H9 (cell line): ENCODE measurements at regions not wholly inside any gene's neighbourhood (a gene's known extent, or its start where the extent isn't known, plus 50 kb on each side); places are given as distances from the start of the nearest gene placed in this dataset.

Experiments
- DNase-seq: peaks from one replicate; pipeline ENCODE4 v3.0.0-alpha.2; 2017
- H2AFZ ChIP-seq: one replicate; pipeline ENCODE4 v1.6.1; 2013; ENCODE audit warnings: mild to moderate bottlenecking, low read length, control low read depth, moderate library complexity
- H2AK5ac ChIP-seq: 2 replicates; pipeline ENCODE4 v1.6.1; 2013; ENCODE audit warnings: low read length, control low read depth, mixed read lengths; ENCODE audit not compliant: insufficient read length
- H2BK120ac ChIP-seq: one replicate; pipeline ENCODE4 v1.6.1; 2013; ENCODE audit warnings: low read depth, mild to moderate bottlenecking, low read length, control low read depth, inconsistent platforms; ENCODE audit not compliant: poor library complexity, severe bottlenecking
- H2BK12ac ChIP-seq: 2 replicates; pipeline ENCODE4 v1.6.1; 2013; ENCODE audit warnings: low read length, control low read depth, mixed read lengths, low read depth; ENCODE audit not compliant: insufficient read length
- H2BK15ac ChIP-seq: 2 replicates; pipeline ENCODE4 v1.6.1; 2013; ENCODE audit warnings: low read depth, low read length, control low read depth
- H2BK20ac ChIP-seq: one replicate; pipeline ENCODE4 v1.6.1; 2013; ENCODE audit warnings: low read depth, mild to moderate bottlenecking, low read length, control low read depth, inconsistent platforms; ENCODE audit not compliant: poor library complexity, severe bottlenecking
- H2BK5ac ChIP-seq: 2 replicates; pipeline ENCODE4 v1.6.1; 2013; ENCODE audit warnings: low read length, control low read depth, mixed read lengths; ENCODE audit not compliant: insufficient read length
- H3K14ac ChIP-seq: 2 replicates; pipeline ENCODE4 v1.6.1; 2013; ENCODE audit warnings: low read length, control low read depth; ENCODE audit not compliant: insufficient read depth
- H3K18ac ChIP-seq: 2 replicates; pipeline ENCODE4 v1.6.1; 2013; ENCODE audit warnings: low read depth, mild to moderate bottlenecking, mixed read lengths, low read length, control low read depth; ENCODE audit not compliant: insufficient read length
- H3K23ac ChIP-seq: 2 replicates; pipeline ENCODE4 v1.6.1; 2013; ENCODE audit warnings: low read length, control low read depth, mixed read lengths, low read depth; ENCODE audit not compliant: insufficient read length
- H3K23me2 ChIP-seq: 2 replicates; pipeline ENCODE4 v1.6.1; 2013; ENCODE audit warnings: low read depth, mild to moderate bottlenecking, mixed read lengths, low read length, control low read depth; ENCODE audit not compliant: insufficient read length, poor library complexity, severe bottlenecking
- H3K27ac ChIP-seq: 2 replicates; pipeline ENCODE4 v1.5.1; 2013; ENCODE audit warnings: low read length, control low read depth, mixed read lengths, low read depth; ENCODE audit not compliant: insufficient read length
- H3K27me3 ChIP-seq: 2 replicates; pipeline ENCODE4 v1.6.1; 2013; ENCODE audit warnings: low read length, control low read depth, inconsistent platforms; ENCODE audit not compliant: insufficient read depth
- H3K4ac ChIP-seq: 2 replicates; pipeline ENCODE4 v1.6.1; 2013; ENCODE audit warnings: low read depth, mild to moderate bottlenecking, control low read depth, inconsistent platforms, low read length, moderate library complexity
- H3K4me1 ChIP-seq: 2 replicates; pipeline ENCODE4 v1.6.1; 2013; ENCODE audit warnings: low read length, control low read depth, inconsistent platforms; ENCODE audit not compliant: insufficient read depth
- H3K4me2 ChIP-seq: 2 replicates; pipeline ENCODE4 v1.6.1; 2013; ENCODE audit warnings: low read length, control low read depth, mixed read lengths; ENCODE audit not compliant: insufficient read length, insufficient read depth
- H3K56ac ChIP-seq: 2 replicates; pipeline ENCODE4 v1.6.1; 2013; ENCODE audit warnings: low read depth, mild to moderate bottlenecking, mixed read lengths, low read length, control low read depth; ENCODE audit not compliant: insufficient read length
- H3K79me1 ChIP-seq: 2 replicates; pipeline ENCODE4 v1.6.1; 2013; ENCODE audit warnings: low read depth, mild to moderate bottlenecking, moderate library complexity, low read length, control low read depth, inconsistent platforms; ENCODE audit not compliant: insufficient read depth, poor library complexity, severe bottlenecking
- H3K79me2 ChIP-seq: 2 replicates; pipeline ENCODE4 v1.6.1; 2013; ENCODE audit warnings: low read length, control low read depth, inconsistent platforms; ENCODE audit not compliant: insufficient read depth
- H3K9ac ChIP-seq: 2 replicates; pipeline ENCODE4 v1.6.1; 2013; ENCODE audit warnings: low read length, control low read depth, mixed read lengths; ENCODE audit not compliant: insufficient read length; ENCODE audit errors: extremely low read depth
- H3K9me3 ChIP-seq: one replicate; pipeline ENCODE4 v1.6.1; 2013; ENCODE audit warnings: low read depth, low read length, inconsistent platforms; ENCODE audit not compliant: control insufficient read depth
- H3T11ph ChIP-seq: one replicate; pipeline ENCODE4 v1.6.1; 2013; ENCODE audit warnings: mild to moderate bottlenecking, low read length, control low read depth, inconsistent platforms
- H4K20me1 ChIP-seq: one replicate; pipeline ENCODE4 v1.6.1; 2013; ENCODE audit not compliant: control insufficient read depth, insufficient read length, insufficient read depth
- H4K5ac ChIP-seq: 2 replicates; pipeline ENCODE4 v1.6.1; 2013; ENCODE audit warnings: low read depth, mild to moderate bottlenecking, mixed read lengths, low read length, control low read depth; ENCODE audit not compliant: insufficient read length
- H4K8ac ChIP-seq: replicated peaks from 2 replicates; pipeline ENCODE4 v1.6.1; 2013; ENCODE audit warnings: low read length, control low read depth, mixed read lengths, low read depth; ENCODE audit not compliant: insufficient read length
- H4K91ac ChIP-seq: 2 replicates; pipeline ENCODE4 v1.6.1; 2013; ENCODE audit warnings: low read depth, mild to moderate bottlenecking, moderate library complexity, mixed read lengths, low read length, control low read depth; ENCODE audit not compliant: insufficient read length
- H3K27ac Mint-ChIP-seq, 3 experiments: 2 replicates in 2 of 3; 3 replicates in 1 of 3; pipeline ENCODE4 v1.8.0; 2020 to 2021; ENCODE audit warnings: mixed read lengths in 3 of 3, mild to moderate bottlenecking in 1 of 3, moderate library complexity in 1 of 3
- H3K27me3 Mint-ChIP-seq: 2 replicates; pipeline ENCODE4 v1.8.0; 2021; ENCODE audit warnings: low read depth, mild to moderate bottlenecking, moderate library complexity, mixed read lengths
- H3K36me3 Mint-ChIP-seq, 3 experiments: 2 replicates in 2 of 3; 3 replicates in 1 of 3; pipeline ENCODE4 v1.8.0; 2020 to 2021; ENCODE audit warnings: low read depth in 3 of 3, mixed read lengths in 3 of 3; ENCODE audit not compliant: insufficient read depth in 1 of 3
- H3K4me1 Mint-ChIP-seq, 2 experiments: 2 replicates each; pipeline ENCODE4 v1.8.0; 2020; ENCODE audit warnings: mixed read lengths in 2 of 2
- H3K4me3 Mint-ChIP-seq, 2 experiments: 2 replicates in 1 of 2; 3 replicates in 1 of 2; pipeline ENCODE4 v1.8.0; 2020 to 2021; ENCODE audit warnings: mild to moderate bottlenecking in 2 of 2, mixed read lengths in 2 of 2, moderate library complexity in 1 of 2
- H3K9me3 Mint-ChIP-seq, 2 experiments: 2 replicates in 1 of 2; 3 replicates in 1 of 2; pipeline ENCODE4 v1.8.0; 2020; ENCODE audit warnings: mild to moderate bottlenecking in 2 of 2, mixed read lengths in 2 of 2, moderate library complexity in 1 of 2
- TF ChIP-seq, protein P1 (sequence below): fragments of 200-600 bp; sonication (generic); conservative IDR thresholded peaks from 3 replicates; pipeline ENCODE4 v1.8.0; 2021; ENCODE audit warnings: antibody characterized with exemption, mild to moderate bottlenecking

DNA sequence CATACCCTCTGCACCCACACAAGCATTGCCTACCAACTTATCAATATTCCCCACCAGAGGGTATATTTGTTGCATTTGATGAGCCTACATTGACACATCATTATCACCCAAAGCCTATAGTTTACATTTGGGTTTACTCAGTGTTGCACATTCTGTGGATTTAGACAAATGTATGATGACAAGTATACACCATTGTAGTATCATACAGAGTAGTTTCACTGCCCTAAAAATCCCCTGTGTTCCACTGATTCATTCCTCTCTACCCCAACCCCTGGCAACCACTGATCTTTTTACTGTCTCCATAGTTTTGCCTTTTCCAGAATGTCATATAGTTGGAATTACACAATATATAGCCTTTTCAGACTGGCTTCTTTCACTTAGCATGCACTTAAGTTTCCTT lies 85.7 kb upstream of the CPLX2 start:
- no peak overlapping the region for H3K4me3 Mint-ChIP-seq
- 0 out of 4 replicates have a peak, but pooled peaks cover 0 to 2% of the 10 kb centered on the region in 2 experiments for H3K4me1 Mint-ChIP-seq
- peaks cover 36% of the 10 kb centered on the region for H3K27me3 Mint-ChIP-seq
- no peak for DNase-seq
- Histone ChIP-seq H2AK5ac (no peak overlapping the region), H3T11ph (no peak overlapping the region), H3K23ac (no peak overlapping the region), H4K5ac (no peak overlapping the region), H4K8ac (no peak overlapping the region), H3K27me3 (no peaks in the 10 kb centered on the region), H3K9me3 (no peaks in the 10 kb centered on the region), H3K23me2 (no peaks in the 10 kb centered on the region), H2BK5ac (no peak overlapping the region), H3K4me2 (no peak overlapping the region), H3K4ac (no peak overlapping the region), H2AFZ (no peak overlapping the region), H3K79me1 (no peaks in the 10 kb centered on the region), H2BK12ac (no peak overlapping the region), H2BK15ac (no peak overlapping the region), H3K79me2 (no peaks in the 10 kb centered on the region), H3K9ac (no peak overlapping the region), H3K27ac (no peak overlapping the region), H3K18ac (no peak overlapping the region), H3K4me1 (no peaks in the 10 kb centered on the region), H2BK20ac (no peak overlapping the region), H4K20me1 (no peaks in the 10 kb centered on the region), H2BK120ac (no peak overlapping the region), H3K56ac (no peak overlapping the region), H3K14ac (no peak overlapping the region), H4K91ac (no peak overlapping the region)
- H3K9me3 Mint-ChIP-seq = 0 out of 5 replicates have a peak, but pooled peaks cover 0 to 4% of the 10 kb centered on the region in 2 experiments
- no peak overlapping the region for H3K27ac Mint-ChIP-seq
- H3K36me3 Mint-ChIP-seq = peaks cover 0 to 5% (median 0%) of the 10 kb centered on the region in 3 experiments; a peak in 1 of 7 replicates
- TF ChIP-seq, protein P1, sequence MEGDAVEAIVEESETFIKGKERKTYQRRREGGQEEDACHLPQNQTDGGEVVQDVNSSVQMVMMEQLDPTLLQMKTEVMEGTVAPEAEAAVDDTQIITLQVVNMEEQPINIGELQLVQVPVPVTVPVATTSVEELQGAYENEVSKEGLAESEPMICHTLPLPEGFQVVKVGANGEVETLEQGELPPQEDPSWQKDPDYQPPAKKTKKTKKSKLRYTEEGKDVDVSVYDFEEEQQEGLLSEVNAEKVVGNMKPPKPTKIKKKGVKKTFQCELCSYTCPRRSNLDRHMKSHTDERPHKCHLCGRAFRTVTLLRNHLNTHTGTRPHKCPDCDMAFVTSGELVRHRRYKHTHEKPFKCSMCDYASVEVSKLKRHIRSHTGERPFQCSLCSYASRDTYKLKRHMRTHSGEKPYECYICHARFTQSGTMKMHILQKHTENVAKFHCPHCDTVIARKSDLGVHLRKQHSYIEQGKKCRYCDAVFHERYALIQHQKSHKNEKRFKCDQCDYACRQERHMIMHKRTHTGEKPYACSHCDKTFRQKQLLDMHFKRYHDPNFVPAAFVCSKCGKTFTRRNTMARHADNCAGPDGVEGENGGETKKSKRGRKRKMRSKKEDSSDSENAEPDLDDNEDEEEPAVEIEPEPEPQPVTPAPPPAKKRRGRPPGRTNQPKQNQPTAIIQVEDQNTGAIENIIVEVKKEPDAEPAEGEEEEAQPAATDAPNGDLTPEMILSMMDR = no peak
